ENCODE measurements at regions not wholly inside any gene's neighbourhood (a gene's known extent, or its start where the extent isn't known, plus 50 kb on each side); places are given as distances from the start of the nearest gene placed in this dataset.
"Not testable (repeated sequence)": the region's sequence is repeated elsewhere in the genome, so short reads cannot be mapped to it uniquely, and the experiment has no call there.

DNA sequence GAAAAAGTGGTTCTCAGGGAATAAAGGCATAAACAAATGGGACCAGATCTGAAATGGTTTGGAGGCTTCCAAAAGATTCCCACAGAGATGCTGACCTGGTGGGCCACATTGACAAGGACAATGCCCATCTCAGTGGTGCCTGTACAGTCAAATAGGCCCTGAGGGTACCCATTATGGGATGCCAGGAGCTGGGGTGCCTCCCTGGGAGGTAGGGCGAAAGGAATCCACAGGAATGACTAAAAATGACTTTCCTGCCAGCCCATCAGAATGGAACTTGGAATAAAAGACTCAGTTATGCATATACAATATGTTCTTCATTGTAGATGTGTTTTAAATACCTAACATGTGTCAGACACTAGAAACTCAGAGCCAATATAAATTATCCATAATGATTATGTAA, 248.5 kb downstream of the RNF144A start:
- FAIRE-seq (no peak), DNase-seq (ENCODE audit: low read depth in 1 of 2, low spot score in 1 of 2) (no peak), ATAC-seq (no peak)
- POLR2A ChIA-PET, result no interaction called here
- CTCF ChIA-PET, result no interaction called here
- 4% methylated on average over 1 of the region's 1 CpG for WGBS (ENCODE audit: missing lambda C conversion rate)
- Histone ChIP-seq H3K4me1 (no peaks in the 10 kb centered on the region), H3K27ac (no peak overlapping the region), H3K9me3 (no peaks in the 10 kb centered on the region), H3K4me3 (no peak overlapping the region), H3K4me2 (no peak overlapping the region)
- TF ChIP-seq EHF (CRISPR knock-in tag; IDR thresholded peaks at IDR 0.05) (no peak), CBX8 (IDR thresholded peaks at IDR 0.05) (no peak), POLR2A (IDR thresholded peaks at IDR 0.05; ENCODE audit: low read length) (no peak), ZSCAN20 (CRISPR knock-in tag; IDR thresholded peaks at IDR 0.05) (no peak), KDM5A (IDR thresholded peaks at IDR 0.05) (no peak), CHD4 (IDR thresholded peaks at IDR 0.05; ENCODE audit: borderline replicate concordance) (no peak), ZNF302 (CRISPR knock-in tag; IDR thresholded peaks at IDR 0.05) (no peak), FOXS1 (CRISPR knock-in tag; IDR thresholded peaks at IDR 0.05) (no peak), HEYL (CRISPR knock-in tag; IDR thresholded peaks at IDR 0.05) (no peak), RCOR1 (IDR thresholded peaks at IDR 0.05; ENCODE audit: low read depth, low read length) (no peak), HOXB5 (CRISPR knock-in tag; IDR thresholded peaks at IDR 0.05) (no peak), FOSL2 (IDR thresholded peaks at IDR 0.05) (no peak), FOSL2 (CRISPR knock-in tag; IDR thresholded peaks at IDR 0.05) (no peak), CEBPB (IDR thresholded peaks at IDR 0.05) (no peak)
- TF ChIP-seq, protein P1, sequence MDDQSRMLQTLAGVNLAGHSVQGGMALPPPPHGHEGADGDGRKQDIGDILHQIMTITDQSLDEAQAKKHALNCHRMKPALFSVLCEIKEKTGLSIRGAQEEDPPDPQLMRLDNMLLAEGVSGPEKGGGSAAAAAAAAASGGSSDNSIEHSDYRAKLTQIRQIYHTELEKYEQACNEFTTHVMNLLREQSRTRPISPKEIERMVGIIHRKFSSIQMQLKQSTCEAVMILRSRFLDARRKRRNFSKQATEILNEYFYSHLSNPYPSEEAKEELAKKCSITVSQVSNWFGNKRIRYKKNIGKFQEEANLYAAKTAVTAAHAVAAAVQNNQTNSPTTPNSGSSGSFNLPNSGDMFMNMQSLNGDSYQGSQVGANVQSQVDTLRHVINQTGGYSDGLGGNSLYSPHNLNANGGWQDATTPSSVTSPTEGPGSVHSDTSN (IDR thresholded peaks at IDR 0.05), result no peak
- TF ChIP-seq, protein P2, sequence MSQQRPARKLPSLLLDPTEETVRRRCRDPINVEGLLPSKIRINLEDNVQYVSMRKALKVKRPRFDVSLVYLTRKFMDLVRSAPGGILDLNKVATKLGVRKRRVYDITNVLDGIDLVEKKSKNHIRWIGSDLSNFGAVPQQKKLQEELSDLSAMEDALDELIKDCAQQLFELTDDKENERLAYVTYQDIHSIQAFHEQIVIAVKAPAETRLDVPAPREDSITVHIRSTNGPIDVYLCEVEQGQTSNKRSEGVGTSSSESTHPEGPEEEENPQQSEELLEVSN (IDR thresholded peaks at IDR 0.05; ENCODE audit: borderline replicate concordance, low read depth), result no peak
- TF ChIP-seq, protein P3, sequence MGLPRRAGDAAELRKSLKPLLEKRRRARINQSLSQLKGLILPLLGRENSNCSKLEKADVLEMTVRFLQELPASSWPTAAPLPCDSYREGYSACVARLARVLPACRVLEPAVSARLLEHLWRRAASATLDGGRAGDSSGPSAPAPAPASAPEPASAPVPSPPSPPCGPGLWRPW (IDR thresholded peaks at IDR 0.05), result no peak
- TF ChIP-seq, protein P4, sequence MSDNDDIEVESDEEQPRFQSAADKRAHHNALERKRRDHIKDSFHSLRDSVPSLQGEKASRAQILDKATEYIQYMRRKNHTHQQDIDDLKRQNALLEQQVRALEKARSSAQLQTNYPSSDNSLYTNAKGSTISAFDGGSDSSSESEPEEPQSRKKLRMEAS (IDR thresholded peaks at IDR 0.05), result no peak

DNA sequence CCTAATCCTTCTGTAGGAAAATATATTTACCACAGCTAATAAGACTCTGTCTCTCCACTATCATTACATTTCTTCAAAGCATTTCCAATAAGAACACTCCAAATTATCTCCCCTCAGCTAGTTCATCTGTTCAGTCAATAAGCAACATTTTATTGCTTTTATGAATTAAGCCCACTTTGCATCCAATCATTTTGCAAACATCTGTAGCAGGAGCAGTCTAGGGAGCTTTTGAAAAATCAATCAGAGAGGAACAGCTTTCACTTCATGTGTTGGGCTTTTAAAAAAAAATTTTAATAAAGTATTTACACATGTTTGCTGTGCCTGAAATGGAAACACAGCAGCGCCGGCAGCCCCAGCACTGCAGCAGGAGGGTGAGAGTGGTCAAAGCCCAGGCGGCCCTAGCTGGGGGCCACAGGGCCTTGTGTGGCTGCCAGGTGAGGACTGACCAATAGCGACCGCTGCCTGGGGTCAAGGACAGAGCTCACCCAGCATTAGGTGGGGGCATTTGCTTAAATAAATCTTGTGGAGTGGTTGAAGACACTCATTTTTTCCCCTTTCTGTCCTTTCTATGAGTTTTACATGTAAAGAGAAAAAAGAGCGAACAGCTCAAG, 250.7 kb downstream of the RNF144A start:
- ChIA-PET CTCF (interaction anchor here (0.8 to 1.2 kb wide), 2 partner anchors 13 to 450 kb away, joined by 3 read pairs; no protein-coding TSS in a partner anchor), POLR2A (no interaction called here)
- FAIRE-seq, result no peak
- H3K4me2 ChIP-seq, result no peak overlapping the region
- H3K4me3 ChIP-seq, result no peak overlapping the region
- H3K27ac ChIP-seq, result no peak overlapping the region
- no peaks in the 10 kb centered on the region for H3K4me1 ChIP-seq
- ATAC-seq, result no peak
- DNase-seq (ENCODE audit: low read depth in 1 of 2, low spot score in 1 of 2), result no peak
- 45% methylated on average over 6 of the region's 6 CpGs for WGBS (ENCODE audit: missing lambda C conversion rate)
- TF ChIP-seq, protein P4 (IDR thresholded peaks at IDR 0.05), result no peak
- TF ChIP-seq MAFK (IDR thresholded peaks at IDR 0.05; ENCODE audit: partially characterized antibody) (no peak), CHD4 (IDR thresholded peaks at IDR 0.05; ENCODE audit: borderline replicate concordance) (no peak), NFE2L2 (conservative IDR thresholded peaks at IDR 0.05; ENCODE audit: low read length) (no peak), ZSCAN20 (CRISPR knock-in tag; IDR thresholded peaks at IDR 0.05) (no peak), RARB (CRISPR knock-in tag; IDR thresholded peaks at IDR 0.05) (no peak)
- H3K9me3 ChIP-seq, result no peaks in the 10 kb centered on the region

DNA sequence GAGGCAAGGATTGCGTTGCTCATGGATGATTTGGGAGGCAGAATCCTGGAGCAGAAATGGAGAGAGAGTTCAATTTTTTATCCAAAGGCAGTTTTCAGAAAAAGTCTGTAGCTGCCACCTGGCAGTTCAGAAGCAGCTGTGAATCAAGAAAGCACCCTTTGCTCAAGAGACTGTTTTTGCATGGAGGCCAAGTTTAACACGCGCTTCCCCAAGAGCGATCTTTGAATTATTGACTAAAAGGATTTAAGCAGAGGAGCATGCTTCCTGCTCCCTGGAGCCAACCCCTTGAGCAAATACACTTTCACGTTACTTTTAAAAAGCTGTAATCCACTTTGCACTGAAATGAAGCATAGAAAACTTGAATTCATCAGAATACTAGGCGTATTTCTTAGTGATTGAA, 252.4 kb downstream of the RNF144A start:
- FAIRE-seq, result no peak
- TF ChIP-seq HEYL (CRISPR knock-in tag; IDR thresholded peaks at IDR 0.05), result no peak
- TF ChIP-seq, protein P5, sequence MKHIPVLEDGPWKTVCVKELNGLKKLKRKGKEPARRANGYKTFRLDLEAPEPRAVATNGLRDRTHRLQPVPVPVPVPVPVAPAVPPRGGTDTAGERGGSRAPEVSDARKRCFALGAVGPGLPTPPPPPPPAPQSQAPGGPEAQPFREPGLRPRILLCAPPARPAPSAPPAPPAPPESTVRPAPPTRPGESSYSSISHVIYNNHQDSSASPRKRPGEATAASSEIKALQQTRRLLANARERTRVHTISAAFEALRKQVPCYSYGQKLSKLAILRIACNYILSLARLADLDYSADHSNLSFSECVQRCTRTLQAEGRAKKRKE (CRISPR knock-in tag; IDR thresholded peaks at IDR 0.05; ENCODE audit: low read depth), result no peak
- H3K9me3 ChIP-seq, result no peaks in the 10 kb centered on the region
- no peak for ATAC-seq
- ChIA-PET CTCF (interaction anchor here (1.0 to 1.7 kb wide), 2 partner anchors 13 to 72 kb away, joined by 4 to 5 read pairs; no protein-coding TSS in a partner anchor), POLR2A (no interaction called here)
- no peak overlapping the region for H3K27ac ChIP-seq
- H3K4me1 ChIP-seq, result no peaks in the 10 kb centered on the region
- H3K4me3 ChIP-seq, result no peak overlapping the region
- no peak for DNase-seq (ENCODE audit: low read depth in 1 of 2, low spot score in 1 of 2)
- H3K4me2 ChIP-seq, result no peak overlapping the region
- WGBS (ENCODE audit: missing lambda C conversion rate), result 10% methylated on average over 6 of the region's 6 CpGs

DNA sequence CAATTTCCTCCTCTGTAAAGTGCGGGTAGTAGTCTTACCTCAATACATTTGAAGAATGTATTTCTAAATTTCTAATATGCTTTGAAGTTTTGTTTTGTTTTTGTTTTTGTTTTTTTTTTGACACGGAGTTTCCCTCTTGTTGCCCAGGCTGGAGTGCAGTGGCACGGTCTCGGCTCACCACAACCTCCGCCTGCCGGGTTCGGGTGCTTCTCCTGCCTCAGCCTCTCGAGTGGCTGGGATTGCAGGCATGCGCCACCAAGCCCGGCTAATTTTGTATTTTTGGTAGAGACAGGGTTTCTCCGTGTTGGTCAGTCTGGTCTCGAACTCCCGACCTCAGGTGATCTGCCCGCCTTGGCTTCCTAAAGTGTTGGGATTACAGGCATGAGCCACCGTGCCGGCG, 261.8 kb downstream of the RNF144A start:
- ATAC-seq; DNase-seq (ENCODE audit: low read depth in 1 of 2, low spot score in 1 of 2); H3K4me3 ChIP-seq; POLR2A ChIA-PET; H3K4me2 ChIP-seq; CTCF ChIA-PET; FAIRE-seq; H3K9me3 ChIP-seq: not testable (repeated sequence)
- WGBS (ENCODE audit: missing lambda C conversion rate), result 88% methylated on average over 17 of the region's 17 CpGs
- peaks cover 20% of the 10 kb centered on the region for H3K4me1 ChIP-seq
- H3K27ac ChIP-seq, result peak overlapping the region in 1 of 2 experiments; percentile 79; a peak in 3 of 6 replicates
